Epithelial cell of proximal tubule (primary cell): ENCODE measurements at regions not wholly inside any gene's neighbourhood (a gene's known extent, or its start where the extent isn't known, plus 50 kb on each side); places are given as distances from the start of the nearest gene placed in this dataset.

Experiments
- DNase-seq: peaks from one replicate; pipeline ENCODE4 v3.0.0-alpha.2; 2011; ENCODE audit warnings: low read depth
- H3K4me3 ChIP-seq: 2 replicates; pipeline ENCODE4 v1.5.1; 2011; ENCODE audit warnings: low read depth, mild to moderate bottlenecking, low read length
- TF ChIP-seq, protein P1 (sequence below): conservative IDR thresholded peaks from 2 replicates; pipeline ENCODE4 v1.5.1; 2012; ENCODE audit warnings: low read depth, mild to moderate bottlenecking, low read length

DNA sequence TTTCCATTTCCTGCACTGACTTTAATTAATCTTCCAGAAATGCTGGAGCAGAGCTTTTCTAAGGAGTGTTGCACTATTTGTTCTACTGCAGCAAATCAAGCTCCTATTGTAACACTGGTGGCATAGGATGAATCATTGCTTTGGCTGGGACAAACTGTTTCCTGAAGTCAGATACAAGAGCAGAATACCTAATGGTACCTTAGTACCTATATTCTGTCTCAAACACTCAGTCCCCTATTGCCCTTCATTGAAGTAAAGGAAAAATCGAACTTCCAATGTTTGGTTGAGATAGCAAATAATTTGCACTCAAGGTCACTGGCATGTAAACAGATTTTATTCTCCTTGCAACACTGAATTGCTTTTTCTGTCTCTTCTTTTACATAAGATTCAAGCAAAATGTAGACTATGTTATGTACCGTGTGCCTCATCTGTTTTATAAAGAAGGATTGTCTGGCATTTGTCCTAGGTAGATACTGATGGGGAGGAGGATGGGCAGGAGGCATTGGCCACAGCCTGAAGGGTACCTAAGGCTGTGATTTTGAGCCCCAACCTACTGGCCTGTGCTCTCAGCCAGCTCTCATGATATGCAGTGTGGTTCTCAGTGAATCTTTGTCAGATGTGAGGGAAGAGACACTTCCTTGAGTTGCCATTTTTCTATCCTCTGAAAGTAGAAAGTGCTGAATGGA, 141.6 kb downstream of the AASDH start:
- no peak for DNase-seq
- H3K4me3 ChIP-seq: no peak overlapping the region
- TF ChIP-seq, protein P1, sequence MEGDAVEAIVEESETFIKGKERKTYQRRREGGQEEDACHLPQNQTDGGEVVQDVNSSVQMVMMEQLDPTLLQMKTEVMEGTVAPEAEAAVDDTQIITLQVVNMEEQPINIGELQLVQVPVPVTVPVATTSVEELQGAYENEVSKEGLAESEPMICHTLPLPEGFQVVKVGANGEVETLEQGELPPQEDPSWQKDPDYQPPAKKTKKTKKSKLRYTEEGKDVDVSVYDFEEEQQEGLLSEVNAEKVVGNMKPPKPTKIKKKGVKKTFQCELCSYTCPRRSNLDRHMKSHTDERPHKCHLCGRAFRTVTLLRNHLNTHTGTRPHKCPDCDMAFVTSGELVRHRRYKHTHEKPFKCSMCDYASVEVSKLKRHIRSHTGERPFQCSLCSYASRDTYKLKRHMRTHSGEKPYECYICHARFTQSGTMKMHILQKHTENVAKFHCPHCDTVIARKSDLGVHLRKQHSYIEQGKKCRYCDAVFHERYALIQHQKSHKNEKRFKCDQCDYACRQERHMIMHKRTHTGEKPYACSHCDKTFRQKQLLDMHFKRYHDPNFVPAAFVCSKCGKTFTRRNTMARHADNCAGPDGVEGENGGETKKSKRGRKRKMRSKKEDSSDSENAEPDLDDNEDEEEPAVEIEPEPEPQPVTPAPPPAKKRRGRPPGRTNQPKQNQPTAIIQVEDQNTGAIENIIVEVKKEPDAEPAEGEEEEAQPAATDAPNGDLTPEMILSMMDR: no peak

DNA sequence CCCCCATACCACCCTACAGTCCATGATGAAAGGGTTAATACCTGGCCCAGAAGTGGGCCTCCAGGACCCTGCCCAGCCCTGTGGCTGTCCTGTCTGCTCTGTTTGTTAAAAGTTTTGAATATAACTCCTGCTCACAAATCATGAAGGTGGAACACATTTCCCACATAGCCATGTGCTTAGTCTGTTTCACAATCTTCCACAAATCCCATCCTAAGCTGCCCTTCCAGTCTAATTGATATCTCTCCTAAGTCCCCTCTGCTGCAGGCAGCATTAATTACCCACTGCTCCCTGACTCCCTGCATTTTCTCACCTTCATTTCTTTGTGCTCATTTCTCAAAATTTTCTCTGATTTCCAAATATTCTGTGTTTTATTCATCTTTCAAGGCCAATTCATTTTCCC, 142.6 kb downstream of the AASDH start:
- no peak overlapping the region for H3K4me3 ChIP-seq
- DNase-seq: no peak
- TF ChIP-seq, protein P1: no peak

DNA sequence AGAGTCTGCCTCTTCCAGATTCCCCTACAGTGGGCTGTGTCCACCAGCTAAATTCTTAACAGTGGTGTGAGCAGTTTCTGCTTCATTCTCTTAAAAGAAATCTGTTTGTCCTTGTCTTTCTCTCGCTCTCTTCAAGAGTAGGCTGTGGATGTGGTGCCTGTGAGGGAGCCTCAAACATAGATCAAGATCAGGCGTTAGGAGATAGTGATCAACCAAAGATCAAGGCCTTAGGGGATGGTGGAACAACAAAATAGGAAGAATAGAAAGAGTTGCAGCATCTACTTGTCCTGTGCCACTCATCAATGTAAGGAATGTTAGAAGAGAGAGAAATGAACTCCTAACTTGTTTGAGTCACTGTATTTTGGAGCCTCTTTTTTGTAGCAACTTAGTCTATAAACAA, 144.2 kb downstream of the AASDH start:
- TF ChIP-seq, protein P1: no peak
- no peak overlapping the region for H3K4me3 ChIP-seq
- no peak for DNase-seq

DNA sequence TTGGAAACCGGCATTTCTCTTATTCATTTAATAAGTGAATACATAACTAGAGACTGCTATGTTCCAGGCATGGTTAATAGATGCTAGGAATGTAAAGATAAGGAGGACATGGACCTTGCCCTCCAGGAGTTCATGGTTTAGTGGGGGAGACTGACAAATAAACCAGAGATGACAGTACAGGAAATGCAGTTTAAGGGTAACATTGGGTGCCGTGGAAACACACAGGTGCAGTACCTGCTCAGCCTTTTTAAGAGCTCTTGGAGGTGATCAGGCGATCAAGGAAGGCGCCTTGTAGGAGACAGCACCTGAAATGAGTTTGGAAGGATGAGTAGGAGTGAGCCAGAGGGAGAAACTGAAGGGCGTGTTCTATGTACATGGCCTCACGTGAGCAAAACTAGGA, 145.8 kb downstream of the AASDH start:
- no peak for DNase-seq
- H3K4me3 ChIP-seq: no peak overlapping the region
- TF ChIP-seq, protein P1: no peak

DNA sequence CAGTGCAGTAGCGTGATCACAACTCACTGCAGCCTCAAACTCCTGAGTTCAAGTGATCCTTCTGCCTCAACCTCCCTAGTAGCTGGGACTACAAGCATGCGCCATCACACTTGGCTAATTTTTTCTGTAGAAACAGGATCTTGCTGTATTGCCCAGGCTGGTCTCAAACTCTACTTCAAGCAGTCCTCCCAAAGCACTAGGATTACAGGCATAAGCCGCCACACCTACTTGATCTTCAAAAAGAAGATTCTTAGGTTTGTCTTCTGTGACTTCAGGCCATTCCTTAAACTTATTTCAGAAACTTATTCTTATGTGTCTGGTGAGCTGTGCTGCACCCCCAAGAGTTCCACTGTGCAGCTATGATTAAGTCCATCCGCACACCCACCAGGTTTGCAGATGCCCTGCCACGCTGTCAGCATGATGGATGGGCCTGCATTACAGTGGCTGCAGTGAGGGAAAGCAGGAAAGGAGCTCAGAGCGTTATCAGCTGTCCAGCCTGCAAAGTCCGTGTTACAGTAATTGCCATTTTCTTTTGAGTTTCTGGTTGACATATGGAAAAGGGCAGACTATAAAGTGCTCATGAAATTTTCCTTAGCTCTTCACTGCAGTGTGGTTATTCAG, 146.6 kb downstream of the AASDH start:
- DNase-seq: no peak
- no peak overlapping the region for H3K4me3 ChIP-seq
- TF ChIP-seq, protein P1: no peak

DNA sequence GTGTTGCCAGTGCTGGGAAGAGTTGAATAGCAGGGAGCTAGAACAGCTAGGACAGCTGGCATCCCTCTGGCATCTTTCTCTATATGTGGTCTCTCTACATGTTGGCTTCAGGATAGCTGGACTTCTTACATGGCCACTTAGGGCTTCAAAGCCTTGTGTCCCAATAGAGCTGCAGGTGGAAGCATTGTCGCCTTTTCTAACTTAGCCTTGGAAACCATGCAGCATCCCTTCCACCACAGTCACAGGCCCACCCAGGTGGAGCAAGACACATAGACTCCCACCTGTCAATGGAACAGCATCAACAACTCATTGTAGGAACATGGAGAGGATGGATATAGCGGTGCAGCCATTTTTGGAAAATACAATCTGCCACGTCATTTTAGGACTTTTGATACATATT, 149.0 kb downstream of the AASDH start:
- no peak for DNase-seq
- TF ChIP-seq, protein P1: no peak
- H3K4me3 ChIP-seq: no peak overlapping the region

DNA sequence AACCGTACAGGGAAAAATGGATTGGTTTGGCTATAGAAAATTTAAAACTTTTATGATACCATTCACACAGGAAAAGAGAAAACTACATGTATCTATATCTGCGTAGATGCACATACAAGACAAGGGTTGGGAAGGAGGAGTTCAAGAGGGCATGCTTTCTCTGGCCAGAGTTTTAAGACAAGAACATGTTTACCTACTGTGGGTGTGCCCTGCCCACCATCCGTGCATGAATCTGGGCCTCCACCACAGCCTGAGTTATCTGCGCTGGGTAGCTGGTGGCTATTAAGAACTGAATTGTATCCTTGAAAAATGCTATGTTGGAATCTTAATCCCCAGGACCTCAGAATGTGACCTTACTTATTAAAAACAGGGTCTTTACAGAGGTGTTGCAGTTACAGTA, 151.6 kb downstream of the AASDH start:
- TF ChIP-seq, protein P1: no peak
- no peak overlapping the region for H3K4me3 ChIP-seq
- no peak for DNase-seq
